NCI-H748 (cell line): ENCODE measurements at regions not wholly inside any gene's neighbourhood (a gene's known extent, or its start where the extent isn't known, plus 50 kb on each side); places are given as distances from the start of the nearest gene placed in this dataset.
"Not testable (repeated sequence)": the region's sequence is repeated elsewhere in the genome, so short reads cannot be mapped to it uniquely, and the experiment has no call there.

Experiments
- DNase-seq: peaks from one replicate; lab custom pipeline; 2025; ENCODE audit not compliant: unreplicated experiment; lab: John Stamatoyannopoulos, UW

- DNase-seq: no peak
These were observed 225.8 kb upstream of the ARPP21 start for GRCh38 chr3:35413483-35413882.

- no peak for DNase-seq
These were observed 222.2 kb upstream of the ARPP21 start for GRCh38 chr3:35417080-35417479.

- no peak for DNase-seq
These were observed 217.2 kb upstream of the ARPP21 start for GRCh38 chr3:35422101-35422500.

GRCh38 chr3:35422836-35423601 is 216.3 kb upstream of the ARPP21 start:
- no peak for DNase-seq

- DNase-seq: no peak
These were observed 212.9 kb upstream of the ARPP21 start for GRCh38 chr3:35426366-35426958.

- no peak for DNase-seq
These were observed 201.9 kb upstream of the ARPP21 start for GRCh38 chr3:35437381-35437780.

- DNase-seq: no peak
These were observed 201.2 kb upstream of the ARPP21 start for GRCh38 chr3:35438101-35438500.

- DNase-seq: no peak
These were observed 199.7 kb upstream of the ARPP21 start for GRCh38 chr3:35439663-35440062.

GRCh38 chr3:35440826-35441225 is 198.5 kb upstream of the ARPP21 start:
- no peak for DNase-seq

GRCh38 chr3:35446896-35447295 is 192.4 kb upstream of the ARPP21 start:
- DNase-seq: no peak

GRCh38 chr3:35448121-35448520 is 191.2 kb upstream of the ARPP21 start:
- DNase-seq: no peak

- DNase-seq: no peak
These were observed 190.6 kb upstream of the ARPP21 start for GRCh38 chr3:35448681-35449080.

GRCh38 chr3:35454819-35455218 is 184.5 kb upstream of the ARPP21 start:
- not testable (repeated sequence) for DNase-seq

GRCh38 chr3:35473956-35474355 is 165.4 kb upstream of the ARPP21 start:
- no peak for DNase-seq

GRCh38 chr3:35482566-35482965 is 156.8 kb upstream of the ARPP21 start:
- not testable (repeated sequence) for DNase-seq

- DNase-seq: no peak
These were observed 156.2 kb upstream of the ARPP21 start for GRCh38 chr3:35483131-35483530.

- DNase-seq: no peak
These were observed 154.3 kb upstream of the ARPP21 start for GRCh38 chr3:35484929-35485530.

- no peak for DNase-seq
These were observed 153.0 kb upstream of the ARPP21 start for GRCh38 chr3:35486295-35486694.

- no peak for DNase-seq
These were observed 151.9 kb upstream of the ARPP21 start for GRCh38 chr3:35487376-35487775.

- DNase-seq: no peak
These were observed 150.8 kb upstream of the ARPP21 start for GRCh38 chr3:35488526-35488925.

- DNase-seq: no peak
These were observed 146.5 kb upstream of the ARPP21 start for GRCh38 chr3:35492841-35493240.

GRCh38 chr3:35498506-35499210 is 140.7 kb upstream of the ARPP21 start:
- no peak for DNase-seq
